ENCODE measurements at regions not wholly inside any gene's neighbourhood (a gene's known extent, or its start where the extent isn't known, plus 50 kb on each side); places are given as distances from the start of the nearest gene placed in this dataset.

GRCh38 chr7:153432063-153432462 lies 620.1 kb upstream of the DPP6 start:
- Histone ChIP-seq H3K9me3 (ENCODE audit: control insufficient read depth, insufficient read depth, low read depth, low read length) (no peaks in the 10 kb centered on the region), H3K4me3 (ENCODE audit: low read depth in 2 of 2, low read length in 2 of 2) (no peak overlapping the region), H3K36me3 (ENCODE audit: control insufficient read depth, insufficient read depth, low read length) (no peaks in the 10 kb centered on the region), H3K4me1 (ENCODE audit: control insufficient read depth, insufficient read depth, low read length) (no peaks in the 10 kb centered on the region), H3K27ac (ENCODE audit: low read length) (no peak overlapping the region), H3K27me3 (ENCODE audit: control insufficient read depth, insufficient read depth, low read length) (no peaks in the 10 kb centered on the region)
- DNase-seq (ENCODE audit: low read depth, low spot score) = no peak
- ChIA-PET CTCF (no interaction called here), POLR2A (no interaction called here)
- in situ Hi-C loops (cut with HindIII; ENCODE audit: low pct_unique_long_range_greater_than_20kb, low sequenced_read_pairs) = no loop called here
- ATAC-seq = no peak
- no TSS peak for BruUV-seq (replicated peaks)
- TF ChIP-seq TCF7L2 (IDR thresholded peaks at IDR 0.05; ENCODE audit: low read depth, low read length) (no peak), POLR2AphosphoS5 (IDR thresholded peaks at IDR 0.05; ENCODE audit: low read depth, low read length) (no peak)
- intact Hi-C loops (cut with micrococcal nuclease; ENCODE audit: unreplicated experiment) = no loop called here

DNA sequence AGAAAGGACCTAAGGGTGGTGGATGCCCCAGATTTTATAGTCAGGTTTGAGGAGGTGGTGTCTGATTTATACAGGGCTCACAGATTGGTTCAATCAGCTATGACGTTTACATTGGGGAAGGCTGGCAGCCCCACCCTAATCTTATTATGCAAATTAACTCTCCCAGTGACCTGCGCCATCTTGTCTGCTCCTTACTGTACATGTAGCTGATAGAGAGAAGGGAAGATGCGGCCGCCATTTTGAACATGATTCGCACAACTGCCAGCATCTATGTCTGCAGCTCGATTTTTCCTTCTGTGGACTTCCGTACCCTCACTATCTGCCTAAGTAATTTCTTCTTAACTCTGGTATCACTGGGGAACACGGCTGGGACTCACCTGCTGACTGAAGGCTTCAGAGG lies 619.0 kb upstream of the DPP6 start:
- Histone ChIP-seq H3K9me3 (ENCODE audit: control insufficient read depth, insufficient read depth, low read depth, low read length) (no peaks in the 10 kb centered on the region), H3K36me3 (ENCODE audit: control insufficient read depth, insufficient read depth, low read length) (no peaks in the 10 kb centered on the region), H3K4me1 (ENCODE audit: control insufficient read depth, insufficient read depth, low read length) (no peaks in the 10 kb centered on the region), H3K4me3 (ENCODE audit: low read depth in 2 of 2, low read length in 2 of 2) (no peak overlapping the region), H3K27me3 (ENCODE audit: control insufficient read depth, insufficient read depth, low read length) (no peaks in the 10 kb centered on the region), H3K27ac (ENCODE audit: low read length) (no peak overlapping the region)
- ATAC-seq (no peak), DNase-seq (ENCODE audit: low read depth, low spot score) (no peak)
- no peak for TF ChIP-seq REST (IDR thresholded peaks at IDR 0.05; ENCODE audit: insufficient read depth in 1 of 2, low read depth in 2 of 2, low read length in 1 of 2)
- TF ChIP-seq CTCF (IDR thresholded peaks at IDR 0.05) = no peak
- no peak for TF ChIP-seq TCF7L2 (IDR thresholded peaks at IDR 0.05; ENCODE audit: low read depth, low read length)
- TF ChIP-seq POLR2AphosphoS5 (IDR thresholded peaks at IDR 0.05; ENCODE audit: low read depth, low read length) = no peak
- TF ChIP-seq SIN3A (IDR thresholded peaks at IDR 0.05; ENCODE audit: borderline replicate concordance, insufficient read depth, low read depth, low read length) = no peak
- POLR2A ChIA-PET = no interaction called here
- CTCF ChIA-PET = no interaction called here
- no TSS peak for BruUV-seq (replicated peaks)
- intact Hi-C loops (cut with micrococcal nuclease; ENCODE audit: unreplicated experiment) = no loop called here
- in situ Hi-C loops (cut with HindIII; ENCODE audit: low pct_unique_long_range_greater_than_20kb, low sequenced_read_pairs) = no loop called here

- in situ Hi-C loops (cut with HindIII; ENCODE audit: low pct_unique_long_range_greater_than_20kb, low sequenced_read_pairs) (no loop called here), intact Hi-C loops (cut with micrococcal nuclease; ENCODE audit: unreplicated experiment) (no loop called here)
- no peaks in the 10 kb centered on the region for H3K4me1 ChIP-seq (ENCODE audit: control insufficient read depth, insufficient read depth, low read length)
- H3K36me3 ChIP-seq (ENCODE audit: control insufficient read depth, insufficient read depth, low read length) = no peaks in the 10 kb centered on the region
- ChIA-PET CTCF (no interaction called here), POLR2A (no interaction called here)
- no peak for DNase-seq (ENCODE audit: low read depth, low spot score)
- ATAC-seq = no peak
- no peak overlapping the region for H3K4me3 ChIP-seq (ENCODE audit: low read depth in 2 of 2, low read length in 2 of 2)
- H3K27ac ChIP-seq (ENCODE audit: low read length) = no peak overlapping the region
- no peak for TF ChIP-seq CTCF (IDR thresholded peaks at IDR 0.05)
- TF ChIP-seq SIN3A (IDR thresholded peaks at IDR 0.05; ENCODE audit: borderline replicate concordance, insufficient read depth, low read depth, low read length) = no peak
- no peak for TF ChIP-seq TCF7L2 (IDR thresholded peaks at IDR 0.05; ENCODE audit: low read depth, low read length)
- no peaks in the 10 kb centered on the region for H3K27me3 ChIP-seq (ENCODE audit: control insufficient read depth, insufficient read depth, low read length)
- no TSS peak for BruUV-seq (replicated peaks)
- H3K9me3 ChIP-seq (ENCODE audit: control insufficient read depth, insufficient read depth, low read depth, low read length) = no peaks in the 10 kb centered on the region
Measured at GRCh38 chr7:153440715-153441114, 611.5 kb upstream of the DPP6 start.
